ENCODE measurements at regions not wholly inside any gene's neighbourhood (a gene's known extent, or its start where the extent isn't known, plus 50 kb on each side); places are given as distances from the start of the nearest gene placed in this dataset.
"Not testable (repeated sequence)": the region's sequence is repeated elsewhere in the genome, so short reads cannot be mapped to it uniquely, and the experiment has no call there.

DNA sequence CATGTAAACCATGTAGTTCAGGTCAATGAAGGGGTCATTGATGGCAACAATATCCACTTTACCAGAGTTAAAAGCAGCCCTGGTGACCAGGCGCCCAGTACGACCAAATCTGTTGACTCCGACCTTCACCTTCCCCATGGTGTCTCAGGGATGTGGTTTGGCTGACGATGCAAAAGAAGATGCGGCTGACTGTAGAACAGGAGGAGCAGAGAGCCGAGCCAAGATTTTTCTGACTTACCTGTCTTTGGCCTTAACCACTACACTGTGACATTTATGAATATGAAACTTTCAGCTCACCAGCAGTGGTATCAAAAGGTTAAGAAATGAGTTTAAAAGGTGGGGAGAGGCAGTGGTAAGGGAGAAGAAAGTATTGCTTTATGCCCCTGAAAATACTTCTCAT is 309.8 kb downstream of the BCOR start:
- intact Hi-C loops (cut with DNase I), result no loop called here
- H3K27me3 ChIP-seq, result no peaks in the 10 kb centered on the region
- TF ChIP-seq POLR2AphosphoS5 (IDR thresholded peaks at IDR 0.05) (no peak), EP300 (IDR thresholded peaks at IDR 0.05) (no peak), POLR2A (IDR thresholded peaks at IDR 0.05) (no peak)
- TF ChIP-seq, protein P1, sequence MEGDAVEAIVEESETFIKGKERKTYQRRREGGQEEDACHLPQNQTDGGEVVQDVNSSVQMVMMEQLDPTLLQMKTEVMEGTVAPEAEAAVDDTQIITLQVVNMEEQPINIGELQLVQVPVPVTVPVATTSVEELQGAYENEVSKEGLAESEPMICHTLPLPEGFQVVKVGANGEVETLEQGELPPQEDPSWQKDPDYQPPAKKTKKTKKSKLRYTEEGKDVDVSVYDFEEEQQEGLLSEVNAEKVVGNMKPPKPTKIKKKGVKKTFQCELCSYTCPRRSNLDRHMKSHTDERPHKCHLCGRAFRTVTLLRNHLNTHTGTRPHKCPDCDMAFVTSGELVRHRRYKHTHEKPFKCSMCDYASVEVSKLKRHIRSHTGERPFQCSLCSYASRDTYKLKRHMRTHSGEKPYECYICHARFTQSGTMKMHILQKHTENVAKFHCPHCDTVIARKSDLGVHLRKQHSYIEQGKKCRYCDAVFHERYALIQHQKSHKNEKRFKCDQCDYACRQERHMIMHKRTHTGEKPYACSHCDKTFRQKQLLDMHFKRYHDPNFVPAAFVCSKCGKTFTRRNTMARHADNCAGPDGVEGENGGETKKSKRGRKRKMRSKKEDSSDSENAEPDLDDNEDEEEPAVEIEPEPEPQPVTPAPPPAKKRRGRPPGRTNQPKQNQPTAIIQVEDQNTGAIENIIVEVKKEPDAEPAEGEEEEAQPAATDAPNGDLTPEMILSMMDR (IDR thresholded peaks at IDR 0.05), result no peak
- no peak overlapping the region for H3K4me3 ChIP-seq
- no peaks in the 10 kb centered on the region for H3K4me1 ChIP-seq
- DNase-seq, result no peak
- H3K27ac ChIP-seq, result no peak overlapping the region
- WGBS, 2 donors, result 93 to 94% methylated on average over 6 of the region's 6 CpGs
- H3K36me3 ChIP-seq, result no peaks in the 10 kb centered on the region
- H3K9me3 ChIP-seq, result no peaks in the 10 kb centered on the region

DNA sequence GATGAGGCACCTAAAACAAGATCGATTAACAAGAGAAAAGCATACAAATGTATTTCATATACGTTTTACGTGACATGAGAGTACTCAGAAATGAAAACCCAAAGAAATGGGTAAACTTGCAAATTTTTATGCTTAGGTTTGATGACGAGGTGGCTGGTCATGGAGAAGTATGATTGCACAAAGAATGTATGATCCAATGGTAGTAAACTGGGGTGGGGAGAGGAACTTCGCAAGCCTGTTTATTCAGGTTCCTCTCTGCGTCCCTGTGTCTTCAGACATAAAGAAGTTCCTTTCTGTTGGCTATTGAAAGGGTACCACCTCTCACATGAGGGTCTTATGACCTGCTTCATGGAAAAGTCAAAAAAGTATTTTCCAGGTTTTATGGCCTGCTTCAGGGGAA is 309.2 kb downstream of the BCOR start:
- TF ChIP-seq POLR2AphosphoS5 (IDR thresholded peaks at IDR 0.05), result no peak
- TF ChIP-seq POLR2A (IDR thresholded peaks at IDR 0.05), result no peak
- no peak for TF ChIP-seq EP300 (IDR thresholded peaks at IDR 0.05)
- TF ChIP-seq, protein P1 (IDR thresholded peaks at IDR 0.05), result no peak
- H3K36me3 ChIP-seq, result no peaks in the 10 kb centered on the region
- 93% methylated on average over 6 of the region's 6 CpGs for WGBS, 2 donors
- H3K27ac ChIP-seq, result no peak overlapping the region
- no peak overlapping the region for H3K4me3 ChIP-seq
- no peaks in the 10 kb centered on the region for H3K9me3 ChIP-seq
- no peaks in the 10 kb centered on the region for H3K4me1 ChIP-seq
- no peak for DNase-seq
- H3K27me3 ChIP-seq, result no peaks in the 10 kb centered on the region
- intact Hi-C loops (cut with DNase I), result no loop called here

DNA sequence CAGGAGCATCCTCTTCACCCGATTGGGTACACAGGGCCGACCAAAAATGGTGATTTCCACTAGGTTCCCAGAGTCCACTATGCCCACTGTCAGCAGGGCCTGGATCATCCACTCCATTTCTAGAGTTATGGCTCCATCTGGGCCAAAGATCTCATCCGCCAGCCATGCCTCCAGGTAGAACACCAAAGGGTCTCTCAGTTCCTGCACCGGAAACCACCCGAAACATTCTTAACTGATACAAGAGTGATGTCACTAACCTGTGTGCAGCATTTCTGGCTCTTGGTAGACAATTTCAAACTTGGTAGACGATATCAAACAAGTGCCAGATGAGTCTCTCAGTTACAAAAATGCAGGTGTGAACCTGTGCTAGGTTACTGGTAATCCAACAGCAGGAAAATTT is 306.1 kb downstream of the BCOR start:
- TF ChIP-seq, protein P1 (IDR thresholded peaks at IDR 0.05), result no peak
- TF ChIP-seq EP300 (IDR thresholded peaks at IDR 0.05) (no peak), POLR2A (IDR thresholded peaks at IDR 0.05) (no peak)
- no peaks in the 10 kb centered on the region for H3K4me1 ChIP-seq
- no peaks in the 10 kb centered on the region for H3K36me3 ChIP-seq
- no peak overlapping the region for H3K4me3 ChIP-seq
- DNase-seq, result no peak
- no peaks in the 10 kb centered on the region for H3K9me3 ChIP-seq
- H3K27ac ChIP-seq, result no peak overlapping the region
- intact Hi-C loops (cut with DNase I), result no loop called here
- no peaks in the 10 kb centered on the region for H3K27me3 ChIP-seq
- WGBS, 2 donors, result 95% methylated on average over 6 of the region's 6 CpGs

DNA sequence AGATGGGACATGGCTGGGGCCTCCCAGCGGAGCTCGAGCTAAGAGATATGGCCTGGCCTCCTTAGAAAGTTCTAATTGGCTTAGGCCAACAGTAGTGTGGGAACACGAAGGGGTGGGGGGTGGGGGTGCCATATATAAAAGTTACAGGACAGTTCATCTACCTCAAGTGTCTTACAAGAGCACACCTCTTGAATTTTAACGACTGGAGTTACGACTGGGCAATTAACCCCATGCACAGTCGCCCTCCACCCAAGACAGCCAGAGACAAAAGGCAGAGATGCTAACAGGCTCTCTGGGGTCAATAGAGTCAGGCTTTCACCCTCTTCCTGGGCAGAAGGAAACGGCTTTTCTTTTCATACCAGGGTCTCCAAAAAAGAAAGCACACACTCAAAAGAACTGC is 302.2 kb downstream of the BCOR start:
- 51 to 69% methylated on average over 7 of the region's 7 CpGs for WGBS, 2 donors
- no peaks in the 10 kb centered on the region for H3K9me3 ChIP-seq
- no peaks in the 10 kb centered on the region for H3K4me1 ChIP-seq
- H3K4me3 ChIP-seq, result no peak overlapping the region
- no peaks in the 10 kb centered on the region for H3K36me3 ChIP-seq
- H3K27ac ChIP-seq, result no peak overlapping the region
- no peaks in the 10 kb centered on the region for H3K27me3 ChIP-seq
- DNase-seq, result no peak
- intact Hi-C loops (cut with DNase I), result no loop called here
- no peak for TF ChIP-seq POLR2AphosphoS5 (IDR thresholded peaks at IDR 0.05)
- TF ChIP-seq, protein P1 (IDR thresholded peaks at IDR 0.05), result no peak
- TF ChIP-seq EP300 (IDR thresholded peaks at IDR 0.05), result no peak
- TF ChIP-seq POLR2A (IDR thresholded peaks at IDR 0.05), result no peak

DNA sequence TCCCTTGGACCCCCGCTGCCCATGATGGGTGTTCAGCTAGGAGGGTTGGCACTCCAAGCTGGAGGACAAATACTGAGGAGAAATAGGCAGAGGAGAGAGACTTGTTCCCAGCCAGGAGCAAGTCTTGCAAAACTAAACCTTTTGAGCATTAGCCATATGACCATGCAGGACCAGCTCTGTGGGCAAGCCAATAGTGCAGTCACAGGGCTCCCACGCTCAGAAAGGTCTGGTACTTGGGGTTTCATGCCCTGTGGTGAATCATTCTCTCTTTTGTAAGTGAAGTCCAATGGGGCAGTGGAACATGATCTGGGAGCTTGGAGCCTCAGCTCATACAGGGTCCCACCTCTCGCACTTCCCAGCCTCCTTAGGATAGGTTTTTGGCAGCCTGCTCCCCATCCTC is 300.9 kb downstream of the BCOR start:
- no peaks in the 10 kb centered on the region for H3K27me3 ChIP-seq
- 93 to 98% methylated on average over 3 of the region's 3 CpGs for WGBS, 2 donors
- no peak overlapping the region for H3K27ac ChIP-seq
- DNase-seq, result no peak
- H3K9me3 ChIP-seq, result no peaks in the 10 kb centered on the region
- H3K4me1 ChIP-seq, result no peaks in the 10 kb centered on the region
- TF ChIP-seq POLR2A (IDR thresholded peaks at IDR 0.05), result no peak
- TF ChIP-seq, protein P1 (IDR thresholded peaks at IDR 0.05), result no peak
- intact Hi-C loops (cut with DNase I), result no loop called here
- H3K4me3 ChIP-seq, result no peak overlapping the region
- H3K36me3 ChIP-seq, result no peaks in the 10 kb centered on the region

DNA sequence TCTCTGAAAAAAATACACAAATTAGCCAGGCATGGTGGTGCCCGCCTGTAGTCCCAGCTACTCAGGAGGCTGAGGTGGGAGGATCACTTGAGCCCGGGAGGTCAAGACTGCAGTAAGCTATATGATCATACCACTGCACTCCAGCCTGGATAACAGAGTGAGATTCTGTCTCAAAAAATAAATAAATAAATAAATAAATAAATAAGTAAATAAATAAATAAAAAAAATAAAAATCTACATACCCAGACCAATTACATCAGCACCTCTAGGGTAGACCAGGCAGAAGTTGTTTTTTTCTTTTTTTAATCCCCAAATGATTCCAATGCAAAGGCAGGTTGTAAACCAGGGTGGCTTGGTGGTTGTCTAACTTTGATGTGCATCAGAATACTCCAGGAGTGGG is 299.3 kb downstream of the BCOR start:
- DNase-seq; intact Hi-C loops (cut with DNase I); H3K4me1 ChIP-seq; H3K4me3 ChIP-seq; H3K27ac ChIP-seq; H3K36me3 ChIP-seq; H3K27me3 ChIP-seq; H3K9me3 ChIP-seq: not testable (repeated sequence)
- WGBS, 2 donors, result 93 to 95% methylated on average over 2 of the region's 2 CpGs
